PC-9 (cell line): ENCODE measurements at regions not wholly inside any gene's neighbourhood (a gene's known extent, or its start where the extent isn't known, plus 50 kb on each side); places are given as distances from the start of the nearest gene placed in this dataset.

Source experiments
- CTCF ChIP-seq: fragments of 200-600 bp; sonication (generic); conservative IDR thresholded peaks from 2 replicates; pipeline ENCODE4 v1.6.1; 2017; ENCODE audit warnings: mixed run types, antibody characterized with exemption, mild to moderate bottlenecking, moderate library complexity
- EZH2 ChIP-seq: fragments of 200-600 bp; sonication (generic); IDR thresholded peaks from 2 replicates; pipeline ENCODE4 v1.8.0; 2017; ENCODE audit warnings: antibody characterized with exemption, low read depth

GRCh38 chr2:160859096-160859495 lies 301.1 kb upstream of the TANK start:
- TF ChIP-seq CTCF (no peak), EZH2 (no peak)
